HG02642 (cell line): ENCODE measurements at regions not wholly inside any gene's neighbourhood (a gene's known extent, or its start where the extent isn't known, plus 50 kb on each side); places are given as distances from the start of the nearest gene placed in this dataset.

Experiments
- ATAC-seq: cut with Tn5 transposase; IDR thresholded peaks from one replicate; pipeline ENCODE4 v1.9.1; 2021; ENCODE audit warnings: mild to moderate bottlenecking; ENCODE audit not compliant: unreplicated experiment, poor library complexity

DNA sequence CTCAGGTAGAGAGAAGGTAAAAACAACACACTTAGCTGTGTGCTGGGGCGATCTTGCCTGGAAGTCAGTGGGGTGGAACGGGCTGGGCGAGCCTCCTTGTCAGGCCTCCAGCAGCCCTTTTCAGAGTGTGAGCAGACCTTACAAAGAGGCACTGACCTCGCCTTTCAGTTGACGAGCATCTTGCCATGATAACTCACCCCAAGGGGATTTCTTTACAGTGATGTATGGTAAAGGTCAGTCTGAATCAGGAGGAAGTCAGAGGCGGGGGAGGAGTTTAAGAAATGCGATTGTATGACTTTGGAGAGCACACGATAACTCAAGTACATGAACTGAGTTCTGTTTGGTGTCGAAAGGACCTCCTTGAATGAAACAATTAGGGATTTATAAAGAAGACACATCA is 326.5 kb upstream of the PROX1 start:
- no peak for ATAC-seq

DNA sequence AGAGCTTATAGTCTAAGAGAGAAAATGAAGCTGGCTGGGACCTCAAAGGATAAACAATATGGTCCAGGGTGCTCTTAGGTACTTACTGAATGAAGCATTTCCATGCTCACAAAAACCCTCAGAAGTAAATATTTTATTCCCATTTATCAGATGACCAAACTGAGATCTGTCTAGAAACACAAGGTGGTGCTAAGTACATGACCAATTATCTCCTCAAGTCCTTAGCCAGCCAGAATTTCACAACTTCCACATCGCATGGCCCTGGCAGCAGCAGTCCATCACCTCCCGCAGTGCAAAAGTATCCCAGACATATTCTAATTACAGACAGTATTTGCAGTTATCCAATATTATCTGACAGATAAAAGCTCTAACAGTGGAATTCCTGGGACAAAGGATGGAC is 321.7 kb upstream of the PROX1 start:
- ATAC-seq: no peak

DNA sequence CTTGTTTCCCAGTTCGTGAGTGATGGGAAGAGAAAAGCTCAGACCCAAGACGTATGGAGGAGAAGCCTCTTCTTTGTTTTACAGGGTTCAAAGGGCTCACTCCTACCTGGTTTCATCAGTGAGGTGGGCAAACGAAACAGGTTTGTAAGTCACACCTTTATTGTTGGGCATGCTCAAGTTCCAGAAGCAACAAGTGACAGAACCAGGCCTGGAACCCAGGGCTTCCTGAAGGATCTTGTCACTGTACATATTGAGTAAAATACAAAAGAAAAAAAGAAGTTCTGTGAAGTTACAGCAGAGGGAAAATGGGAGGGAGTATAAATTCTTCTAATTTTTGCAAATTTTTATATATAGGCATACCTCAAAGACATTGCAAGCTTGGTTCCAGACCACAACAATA is 320.9 kb upstream of the PROX1 start:
- ATAC-seq: no peak

DNA sequence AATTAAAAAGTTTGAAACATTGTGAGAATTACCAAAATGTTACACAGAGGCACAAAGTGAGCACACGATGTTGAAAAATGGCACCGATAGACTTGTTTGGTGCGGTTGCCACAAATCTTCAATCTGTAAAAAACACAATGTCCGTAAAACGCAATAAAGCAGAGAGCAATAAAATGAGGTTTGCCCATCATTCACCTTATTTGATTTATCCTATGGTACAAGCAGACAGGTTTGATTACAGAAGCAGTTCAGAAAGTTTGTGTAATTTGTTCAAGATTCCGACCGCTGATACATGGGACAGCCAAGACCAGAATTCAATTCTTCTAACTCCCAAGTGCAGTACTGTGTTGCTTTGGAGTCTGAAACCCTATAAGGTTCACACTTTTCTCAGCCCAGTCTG is 318.3 kb upstream of the PROX1 start:
- no peak for ATAC-seq

DNA sequence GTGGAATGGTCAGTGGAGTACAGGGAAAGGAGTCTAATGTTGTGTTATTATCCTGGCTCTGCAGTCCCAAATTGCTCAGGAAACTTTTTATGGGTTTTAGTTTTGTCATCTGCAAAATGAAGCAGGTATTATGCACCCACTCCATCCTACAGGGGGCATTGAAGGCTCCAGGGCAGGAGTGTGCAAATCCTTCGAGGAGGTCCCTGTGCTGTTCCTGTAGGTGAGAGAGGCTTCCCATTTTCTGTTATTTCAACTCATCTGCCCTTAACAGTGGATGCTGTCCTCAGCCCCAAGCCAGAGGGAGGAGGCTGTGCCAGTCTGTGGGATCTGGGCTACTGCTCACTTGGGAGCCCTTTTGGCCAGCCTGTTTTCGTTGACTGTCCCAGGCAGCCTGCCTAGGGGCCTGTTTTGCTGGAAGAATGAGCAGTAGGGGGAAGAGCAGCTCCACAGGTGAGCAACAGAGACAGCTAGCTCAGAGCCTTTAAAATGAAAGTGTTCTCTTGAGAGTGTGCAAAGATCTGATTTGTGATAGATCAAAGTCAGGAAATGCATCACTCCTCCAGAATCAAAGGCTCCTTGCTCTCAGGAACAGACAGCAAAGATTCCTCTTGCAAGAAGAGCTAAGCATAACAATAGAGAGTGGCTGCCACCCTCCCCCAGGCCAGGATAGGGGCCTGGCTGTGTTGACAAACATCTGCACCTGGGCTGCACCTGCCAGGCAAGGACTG is 317.6 kb upstream of the PROX1 start:
- ATAC-seq: no peak

DNA sequence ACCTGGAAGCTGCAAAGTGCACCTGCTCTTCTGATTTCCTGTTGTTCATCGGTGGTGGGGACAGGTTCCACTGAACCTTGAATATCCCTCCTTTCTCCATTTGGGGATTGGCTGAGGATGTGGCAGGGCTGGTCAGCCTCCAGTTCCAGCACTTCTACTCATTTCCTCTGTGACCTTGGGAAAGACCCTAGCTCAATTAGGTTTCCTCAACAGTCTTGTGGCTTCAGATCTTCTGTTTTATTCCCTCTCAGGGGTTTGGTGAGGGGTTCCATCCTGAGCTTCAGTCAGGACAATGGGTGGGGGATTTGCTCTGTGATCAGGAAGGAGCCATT is 317.1 kb upstream of the PROX1 start:
- no peak for ATAC-seq

DNA sequence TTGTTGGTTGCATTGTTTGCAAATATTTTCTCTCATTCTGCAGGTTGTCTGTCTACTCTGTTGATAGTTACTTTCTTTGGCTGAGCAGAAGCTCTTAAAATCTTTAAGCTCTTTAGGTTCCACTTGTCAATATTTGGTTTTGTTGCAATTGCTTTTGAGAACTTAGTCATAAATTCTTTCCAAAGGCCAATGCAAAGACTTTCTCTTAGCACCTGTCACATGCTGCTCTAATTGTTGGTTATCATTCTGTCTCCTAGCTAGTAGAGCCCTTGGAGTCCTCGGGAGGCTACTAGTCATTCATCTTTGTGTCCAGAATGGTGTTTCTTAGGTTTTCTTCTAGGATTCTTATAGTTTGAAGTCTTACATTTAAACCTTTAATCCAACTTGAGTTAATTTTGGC is 312.7 kb upstream of the PROX1 start:
- no peak for ATAC-seq

DNA sequence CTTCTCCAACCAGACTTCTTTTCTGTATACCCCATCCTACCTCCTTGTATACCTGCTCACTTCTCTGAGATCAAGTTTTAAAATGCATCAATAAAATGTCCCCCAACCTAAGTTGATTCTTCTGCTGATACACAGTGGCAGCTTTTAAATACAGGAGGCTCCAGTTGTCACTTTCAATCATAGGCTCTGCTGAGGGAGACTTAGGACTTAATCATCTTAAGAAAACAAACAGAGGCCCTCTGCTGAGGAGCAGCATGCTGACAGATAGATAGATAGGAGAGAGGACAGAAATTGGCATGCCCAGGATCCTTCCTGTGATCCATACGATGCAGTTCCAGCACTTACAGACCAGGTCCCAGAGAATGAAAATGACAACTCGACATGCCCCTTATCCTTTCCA is 311.0 kb upstream of the PROX1 start:
- no peak for ATAC-seq

DNA sequence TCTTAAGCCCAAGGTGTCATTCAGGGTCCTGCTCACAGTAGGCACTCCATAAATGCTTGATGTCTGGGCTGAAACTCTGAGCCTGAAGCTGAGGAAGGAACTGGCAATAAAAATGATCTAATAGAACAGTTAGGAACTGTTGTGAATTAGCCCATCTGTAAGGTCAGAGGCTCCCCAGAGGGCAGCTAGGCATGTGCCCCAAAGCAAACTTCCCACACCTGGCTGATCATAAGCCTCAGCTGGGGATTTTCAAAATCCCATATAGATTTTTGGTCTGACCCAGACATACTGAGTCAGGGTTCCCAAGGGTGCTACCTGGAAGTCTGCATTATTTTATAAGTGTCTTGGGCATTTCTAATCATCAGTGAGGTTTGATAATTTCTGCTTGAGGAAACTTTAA is 309.4 kb upstream of the PROX1 start:
- ATAC-seq: no peak

DNA sequence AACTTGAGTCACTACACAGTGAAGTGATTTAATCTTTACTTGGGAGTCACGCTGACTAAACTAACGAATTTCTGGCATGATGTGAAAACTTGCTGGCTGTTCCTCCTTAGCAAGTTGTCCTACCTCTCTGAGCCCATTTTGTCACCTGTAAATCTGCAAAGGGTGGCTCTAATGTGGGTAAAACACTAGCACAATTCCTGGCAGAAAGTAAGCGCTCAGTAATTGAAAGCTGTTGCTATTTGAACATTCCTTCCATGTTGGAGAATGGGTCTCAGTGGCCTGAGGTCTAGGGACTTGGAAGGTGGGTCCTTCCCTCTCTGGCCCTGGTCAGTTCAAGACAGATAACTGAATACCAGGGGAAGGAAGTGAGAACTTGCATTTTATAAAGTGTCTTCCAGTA is 309.0 kb upstream of the PROX1 start:
- no peak for ATAC-seq

DNA sequence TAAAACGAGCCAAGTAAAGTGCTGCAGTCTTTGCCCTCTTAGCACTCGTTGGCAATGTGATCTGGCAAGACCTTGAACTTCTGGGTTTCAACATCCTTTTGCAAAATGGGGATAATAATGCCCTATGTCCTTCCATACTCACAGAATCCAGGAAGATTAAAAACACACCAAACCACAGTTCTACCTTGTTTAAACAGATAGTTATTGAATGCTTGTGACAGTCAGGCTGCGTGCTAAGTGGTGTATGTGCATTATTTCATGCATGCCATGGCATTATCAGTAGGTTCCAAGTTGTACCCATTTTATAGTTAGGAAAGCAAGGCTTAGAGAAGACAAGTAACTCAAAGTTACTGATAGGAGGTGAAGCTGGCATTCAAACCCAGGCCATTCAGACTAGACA is 308.6 kb upstream of the PROX1 start:
- ATAC-seq: no peak

DNA sequence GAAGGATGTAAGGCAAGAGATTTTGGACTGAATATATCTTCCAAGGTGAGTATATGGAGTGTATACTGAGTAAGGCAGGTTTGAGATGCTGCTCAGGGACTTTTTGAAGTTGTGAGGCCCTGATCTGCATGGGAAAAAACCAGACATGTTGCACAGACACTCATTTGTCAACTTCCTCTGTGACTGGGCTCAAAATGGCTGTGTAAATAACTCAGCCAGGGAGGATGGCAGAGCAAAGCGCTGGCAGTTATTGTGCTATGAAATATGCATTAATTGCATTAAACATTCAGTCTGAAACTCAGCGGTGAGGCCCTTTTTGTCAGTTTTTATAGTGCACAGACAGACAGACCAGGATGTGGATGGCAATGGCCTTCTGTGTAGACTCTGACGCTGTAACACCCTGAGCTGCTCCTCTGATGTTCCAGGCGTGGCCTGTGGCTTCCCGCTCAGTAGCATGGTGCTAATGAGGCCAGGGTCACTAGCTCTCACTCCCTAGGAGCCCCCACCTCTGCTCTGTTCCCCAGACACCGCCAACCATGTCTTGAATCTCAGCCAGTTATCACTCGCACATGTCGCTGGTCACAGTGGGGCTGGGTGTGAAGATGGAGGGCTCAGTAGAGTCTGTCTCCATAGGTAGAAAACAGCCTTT is 307.0 kb upstream of the PROX1 start:
- ATAC-seq: no peak

DNA sequence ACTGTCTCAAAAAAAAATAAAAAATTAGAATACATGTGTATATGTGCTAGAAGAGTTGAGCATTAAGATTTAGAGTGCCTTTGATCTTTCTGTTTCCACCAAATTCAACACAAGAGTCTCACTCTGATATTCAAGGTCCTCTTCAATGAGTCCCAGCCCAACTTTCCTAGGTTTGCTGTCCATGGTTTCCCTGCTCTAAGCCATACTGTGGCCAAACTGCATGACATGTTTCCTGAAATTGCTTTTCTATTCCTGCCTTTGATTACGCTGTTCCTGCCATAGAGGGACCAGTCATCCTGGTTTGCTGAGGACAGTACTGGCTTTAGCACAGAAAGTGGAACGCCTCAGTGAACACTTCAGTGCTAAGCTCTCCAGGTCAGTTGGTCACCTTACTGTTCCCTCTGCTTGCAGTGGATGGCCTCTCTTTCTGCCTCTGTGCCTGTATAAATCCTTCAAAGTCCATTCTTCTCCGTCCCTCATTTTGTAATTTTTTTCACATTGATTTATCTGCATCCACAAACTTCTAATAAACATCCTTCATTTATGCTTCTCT is 305.9 kb upstream of the PROX1 start:
- no peak for ATAC-seq

DNA sequence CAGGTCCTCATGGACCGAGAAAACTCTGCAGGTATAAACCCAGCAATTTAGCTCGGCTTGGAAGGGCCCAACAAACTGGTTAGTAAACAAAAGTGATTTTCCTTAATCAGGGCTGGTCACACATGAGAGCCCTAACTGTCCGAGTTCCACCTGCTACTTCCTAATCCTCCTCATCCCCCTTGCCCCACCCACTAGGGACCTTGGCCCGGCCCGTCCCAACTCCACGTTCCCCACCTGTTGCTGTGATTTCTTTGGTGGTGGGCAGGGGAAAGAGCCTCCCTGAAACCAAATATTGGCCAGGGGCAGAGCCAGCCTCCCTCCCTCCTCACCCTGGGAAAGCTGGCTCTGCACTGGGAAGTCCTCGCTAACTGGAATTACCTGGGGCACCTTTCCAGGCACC is 304.2 kb upstream of the PROX1 start:
- no peak for ATAC-seq

DNA sequence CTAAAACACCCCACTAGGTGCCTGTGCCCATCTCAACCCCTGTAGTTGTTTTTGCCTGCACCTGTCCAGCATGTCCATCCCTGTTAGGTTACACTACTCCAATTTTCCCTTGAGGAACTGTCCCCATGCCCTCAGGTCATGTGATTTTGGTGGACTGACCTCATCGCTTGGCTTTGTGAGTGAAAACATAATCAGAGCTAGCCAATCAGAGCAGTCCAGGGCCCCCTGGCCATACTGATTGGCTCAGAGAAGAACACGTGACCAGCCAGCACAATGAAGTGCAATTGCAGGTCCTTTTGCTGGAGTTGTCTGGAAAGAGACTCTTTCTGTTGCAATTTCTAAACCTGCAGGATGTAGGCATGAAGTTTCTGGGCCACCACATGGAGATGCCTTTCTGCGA is 303.3 kb upstream of the PROX1 start:
- no peak for ATAC-seq

DNA sequence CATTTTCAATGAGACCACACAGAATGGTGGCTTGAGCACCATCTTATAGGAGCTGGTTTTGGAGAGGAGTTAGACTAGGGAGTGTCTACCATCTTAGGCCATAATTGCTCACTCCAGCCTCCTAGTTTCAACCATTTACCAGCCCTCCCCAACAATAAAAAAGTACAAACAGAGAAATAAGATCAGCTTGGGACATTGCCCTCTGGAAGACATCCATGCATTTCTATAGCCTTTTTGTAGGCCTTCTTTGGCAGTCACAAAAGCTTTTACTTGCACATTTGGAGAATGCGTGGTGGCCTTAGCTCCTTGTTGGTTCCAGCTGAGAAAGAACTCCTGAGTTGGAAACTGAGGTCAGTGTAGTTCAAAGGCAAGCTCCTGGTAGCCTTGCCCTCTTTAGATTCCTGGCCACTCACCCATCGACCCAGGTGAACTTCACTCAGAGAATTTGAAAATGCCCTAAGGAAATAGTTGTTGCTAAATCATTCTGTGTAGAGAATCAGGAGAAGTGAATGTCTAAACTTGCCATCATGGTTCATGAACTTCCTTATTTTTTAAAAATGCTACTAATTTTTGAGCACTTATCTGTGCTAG is 301.7 kb upstream of the PROX1 start:
- ATAC-seq: no peak

DNA sequence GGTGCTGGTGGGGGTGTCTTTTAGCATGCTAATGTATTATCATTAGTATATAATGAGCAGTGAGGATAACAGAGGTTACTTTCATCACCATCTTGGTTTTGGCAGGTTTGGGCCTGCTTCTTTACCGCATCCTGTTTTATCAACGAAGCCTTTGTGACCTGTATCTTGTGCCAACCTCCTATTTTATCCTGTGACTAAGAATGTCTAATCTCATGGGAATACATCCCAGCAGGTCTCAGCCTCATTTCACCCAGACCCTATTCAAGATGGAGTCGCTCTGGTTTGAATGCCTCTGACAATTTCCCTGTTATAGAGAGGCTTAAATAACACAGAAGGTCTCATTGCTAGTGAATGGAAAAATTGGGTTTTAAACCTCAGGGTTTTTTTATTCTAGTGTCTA is 300.8 kb upstream of the PROX1 start:
- ATAC-seq: no peak

DNA sequence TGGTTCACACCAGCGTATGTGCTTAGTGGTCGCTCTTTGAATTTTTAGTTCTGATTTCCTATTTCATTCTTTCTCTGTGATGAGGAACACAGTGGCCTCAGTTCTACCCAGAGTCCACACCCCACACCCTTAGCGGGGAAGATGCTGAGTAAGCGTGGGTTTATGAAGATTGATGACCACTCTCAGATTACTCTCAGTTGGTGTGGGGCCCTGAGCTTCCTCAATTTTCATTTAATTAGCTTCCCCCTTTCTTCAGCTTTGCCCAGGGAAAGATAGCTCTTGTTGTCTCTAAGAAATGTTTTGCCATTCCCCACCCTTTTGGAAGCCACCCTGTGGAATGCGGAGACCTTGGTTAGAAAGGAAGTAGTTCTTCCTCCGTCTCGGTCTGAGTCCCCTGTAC is 299.9 kb upstream of the PROX1 start:
- ATAC-seq: no peak

DNA sequence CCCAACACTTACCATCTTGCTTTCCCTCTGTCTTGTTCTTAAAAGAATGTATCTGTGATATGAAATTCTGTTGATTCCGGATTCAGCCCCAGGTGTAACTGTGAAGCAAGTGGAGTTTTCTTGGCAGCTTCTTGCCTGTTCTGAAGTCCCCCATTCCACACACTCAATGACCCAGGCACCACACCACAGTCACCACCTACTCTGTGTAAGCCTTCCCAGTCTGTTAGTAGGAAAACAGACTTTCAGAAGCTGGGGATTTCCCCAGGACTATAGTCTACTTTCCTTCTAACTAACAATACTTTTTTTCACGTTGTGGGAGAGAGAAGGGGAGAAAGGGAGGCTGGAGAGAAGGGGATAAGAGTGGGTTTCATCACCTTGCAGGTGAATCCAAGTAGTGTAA is 299.1 kb upstream of the PROX1 start:
- no peak for ATAC-seq

DNA sequence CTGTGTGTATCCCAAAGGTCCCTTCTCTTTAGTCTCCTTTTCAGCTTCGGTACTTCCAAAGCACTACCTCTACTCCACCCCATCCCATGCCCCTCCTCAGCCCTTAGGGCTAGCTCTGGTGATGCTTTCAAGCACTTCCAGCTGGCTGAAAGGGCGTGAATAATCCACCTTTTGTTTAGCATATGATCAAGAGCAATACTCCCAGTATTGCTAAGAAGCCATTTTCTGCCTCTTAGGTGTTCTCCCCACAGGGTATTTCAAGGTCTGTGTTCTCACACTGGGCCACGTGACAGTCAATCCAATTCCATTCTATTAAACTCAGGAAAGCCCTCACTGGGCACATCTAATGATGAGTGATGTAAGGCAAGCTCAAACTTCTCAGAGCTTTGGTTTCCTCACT is 298.5 kb upstream of the PROX1 start:
- no peak for ATAC-seq

DNA sequence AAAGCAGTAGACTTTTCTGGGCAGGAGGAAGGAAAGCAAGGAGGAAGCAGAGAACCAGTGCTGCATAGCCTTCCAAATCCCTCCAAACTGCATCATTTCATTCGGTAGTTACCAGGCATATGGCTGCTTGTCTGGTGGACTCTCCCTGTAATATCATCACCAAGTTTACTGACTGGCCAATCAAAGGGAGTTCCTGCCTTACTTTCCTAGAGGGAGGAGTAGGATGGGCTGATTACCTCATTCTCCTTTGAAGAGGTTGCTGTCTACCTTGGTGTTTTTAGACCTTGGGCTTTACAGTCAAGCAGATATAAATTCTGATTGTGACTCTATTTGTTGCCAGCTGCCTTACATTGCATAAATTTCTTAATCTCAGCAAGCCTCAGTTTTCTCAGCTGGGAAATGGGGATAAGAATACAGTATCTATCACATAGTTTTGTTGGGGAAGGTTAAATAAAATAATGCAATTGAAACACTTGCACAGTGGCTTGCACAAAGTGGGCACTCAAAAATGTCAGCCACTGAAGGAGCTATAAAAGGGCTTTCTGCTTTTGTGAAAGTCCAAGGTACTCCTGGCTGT is 297.3 kb upstream of the PROX1 start:
- ATAC-seq: no peak

DNA sequence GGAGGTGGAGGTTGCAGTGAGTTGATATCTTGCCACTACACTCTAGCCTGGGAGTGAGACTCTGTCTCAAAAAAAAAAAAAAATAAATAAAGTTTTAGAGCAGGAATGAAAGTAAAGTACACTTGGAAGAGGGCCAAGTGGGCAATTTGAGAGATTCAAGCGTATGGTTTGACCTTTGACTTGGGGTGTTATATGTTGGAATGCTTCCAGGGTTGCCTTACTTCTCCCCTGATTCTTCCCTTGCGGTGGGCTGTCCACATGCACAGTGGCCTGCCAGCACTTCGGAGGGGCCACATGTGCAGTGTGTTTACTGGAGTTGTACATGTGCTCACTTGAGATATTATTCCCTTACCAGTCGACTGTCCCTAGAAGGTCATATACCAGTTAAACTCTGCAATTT is 295.5 kb upstream of the PROX1 start:
- ATAC-seq: no peak
